IMR-90 (cell line): ENCODE measurements at regions not wholly inside any gene's neighbourhood (a gene's known extent, or its start where the extent isn't known, plus 50 kb on each side); places are given as distances from the start of the nearest gene placed in this dataset.

Source experiments
- ATAC-seq: fragments of 200-7000 bp; cut with Tn5 transposase; 2 replicates; pipeline ENCODE4 v1.9.1; 2020; ENCODE audit warnings: low read depth, mild to moderate bottlenecking, moderate library complexity
- BruUV-seq: library from RNA; stranded (reverse); fragments of 400-500 nt; replicated peaks from 2 replicates; lab custom pipeline; 2021; lab: Mats Ljungman, UMichigan
- CTCF ChIA-PET: fragments of 300-600 bp; formaldehyde crosslinking; extraction: SDS; loops from one replicate; lab custom pipeline; 2021; ENCODE audit warnings: antibody characterized with exemption; lab: Yijun Ruan, JAX
- POLR2A ChIA-PET: fragments of 300-600 bp; sonication (Branson Sonifier 250); formaldehyde crosslinking; loops from one replicate; lab custom pipeline; 2022; ENCODE audit warnings: antibody characterized with exemption; ENCODE audit not compliant: unreplicated experiment; lab: Charles Lee
- DNase-seq: peaks from one replicate; pipeline ENCODE4 v3.0.0; 2013
- H2AFZ ChIP-seq: replicated peaks from 2 replicates; pipeline ENCODE3; 2013; ENCODE audit warnings: low read length, mild to moderate bottlenecking; ENCODE audit not compliant: poor library complexity
- H2AK5ac ChIP-seq: 2 replicates; pipeline ENCODE4 v1.6.1; 2013; ENCODE audit warnings: low read depth, low read length, inconsistent platforms
- H2AK9ac ChIP-seq: replicated peaks from 2 replicates; pipeline ENCODE3; 2013; ENCODE audit warnings: mild to moderate bottlenecking, low read depth, low read length, moderate library complexity; ENCODE audit not compliant: poor library complexity
- H2BK120ac ChIP-seq: 2 replicates; pipeline ENCODE4 v1.6.1; 2013; ENCODE audit warnings: low read depth, low read length, inconsistent platforms
- H2BK15ac ChIP-seq: 3 replicates; pipeline ENCODE4 v1.6.1; 2013; ENCODE audit warnings: low read depth, low read length, inconsistent platforms
- H2BK20ac ChIP-seq: 2 replicates; pipeline ENCODE4 v1.6.1; 2013; ENCODE audit warnings: low read depth, mild to moderate bottlenecking, inconsistent platforms, low read length, moderate library complexity
- H2BK5ac ChIP-seq: 2 replicates; pipeline ENCODE4 v1.6.1; 2013; ENCODE audit warnings: mild to moderate bottlenecking, low read depth, low read length, inconsistent platforms; ENCODE audit not compliant: poor library complexity, severe bottlenecking
- H3K14ac ChIP-seq: replicated peaks from 2 replicates; pipeline ENCODE4 v1.6.1; 2013; ENCODE audit warnings: low read depth, low read length, inconsistent platforms
- H3K18ac ChIP-seq: 2 replicates; pipeline ENCODE4 v1.6.1; 2013; ENCODE audit warnings: low read depth, low read length, control low read depth
- H3K23ac ChIP-seq: 2 replicates; pipeline ENCODE4 v1.6.1; 2013; ENCODE audit warnings: low read depth, low read length, inconsistent platforms
- H3K27ac ChIP-seq: 2 replicates; pipeline ENCODE4 v1.5.1; 2013; ENCODE audit warnings: mild to moderate bottlenecking, control low read depth, low read length; ENCODE audit not compliant: insufficient read depth
- H3K27me3 ChIP-seq: 2 replicates; pipeline ENCODE4 v1.6.1; 2013; ENCODE audit warnings: low read length; ENCODE audit not compliant: control insufficient read depth, insufficient read depth
- H3K36me3 ChIP-seq: 2 replicates; pipeline ENCODE4 v1.6.1; 2013; ENCODE audit warnings: low read length, mixed read lengths; ENCODE audit not compliant: control insufficient read depth, insufficient read depth
- H3K4ac ChIP-seq: 2 replicates; pipeline ENCODE4 v1.6.1; 2013; ENCODE audit warnings: low read depth, low read length, inconsistent platforms
- H3K4me1 ChIP-seq: 2 replicates; pipeline ENCODE4 v1.6.1; 2013; ENCODE audit warnings: low read length, mixed read lengths; ENCODE audit not compliant: control insufficient read depth, insufficient read depth
- H3K4me2 ChIP-seq: 2 replicates; pipeline ENCODE4 v1.6.1; 2013; ENCODE audit warnings: low read depth, mild to moderate bottlenecking, control low read depth, low read length, moderate library complexity
- H3K4me3 ChIP-seq: 2 replicates; pipeline ENCODE4 v1.5.1; 2013; ENCODE audit warnings: low read depth, mild to moderate bottlenecking, control low read depth, low read length, moderate library complexity; ENCODE audit not compliant: insufficient read depth
- H3K56ac ChIP-seq: 2 replicates; pipeline ENCODE4 v1.6.1; 2013; ENCODE audit warnings: low read length, inconsistent platforms; ENCODE audit not compliant: insufficient read depth; ENCODE audit errors: extremely low read depth
- H3K79me1 ChIP-seq, 2 experiments: 2 replicates each; pipeline ENCODE4 v1.6.1; 2013; ENCODE audit warnings: low read length in 2 of 2, inconsistent platforms in 1 of 2, low read depth in 1 of 2
- H3K9ac ChIP-seq: 2 replicates; pipeline ENCODE4 v1.6.1; 2013; ENCODE audit warnings: low read depth, low read length, control low read depth
- H3K9me1 ChIP-seq: 2 replicates; pipeline ENCODE4 v1.6.1; 2013; ENCODE audit warnings: low read length, inconsistent platforms; ENCODE audit not compliant: insufficient read depth
- H3K9me3 ChIP-seq: 2 replicates; pipeline ENCODE4 v1.6.1; 2013; ENCODE audit warnings: low read length; ENCODE audit not compliant: control insufficient read depth, insufficient read depth
- H4K20me1 ChIP-seq: 2 replicates; pipeline ENCODE4 v1.6.1; 2013; ENCODE audit warnings: low read length, inconsistent platforms; ENCODE audit not compliant: insufficient read depth
- H4K5ac ChIP-seq: 2 replicates; pipeline ENCODE4 v1.6.1; 2013; ENCODE audit warnings: mild to moderate bottlenecking, low read depth, low read length, control low read depth
- H4K8ac ChIP-seq, 2 experiments: 2 replicates each; pipeline ENCODE4 v1.6.1; 2013; ENCODE audit warnings: low read depth in 2 of 2, low read length in 2 of 2, control low read depth in 1 of 2, inconsistent platforms in 1 of 2
- H4K91ac ChIP-seq: 2 replicates; pipeline ENCODE4 v1.6.1; 2013; ENCODE audit warnings: low read depth, low read length, inconsistent platforms; ENCODE audit not compliant: insufficient read depth
- CHD1 ChIP-seq: IDR thresholded peaks from 2 replicates; pipeline ENCODE4 v1.6.1; 2012; ENCODE audit warnings: low read depth, low read length, improper control_type of control experiment
- ELK1 ChIP-seq: fragments of 150-350 bp; IDR thresholded peaks from 2 replicates; pipeline ENCODE4 v1.6.1; 2016; ENCODE audit warnings: low read depth, mild to moderate bottlenecking, low read length, moderate library complexity, borderline replicate concordance
- MAZ ChIP-seq: IDR thresholded peaks from 2 replicates; pipeline ENCODE4 v1.6.1; 2012; ENCODE audit warnings: low read depth, mild to moderate bottlenecking, low read length, improper control_type of control experiment, moderate library complexity, borderline replicate concordance
- POLR2A ChIP-seq: IDR thresholded peaks from 2 replicates; pipeline ENCODE4 v1.6.1; 2012; ENCODE audit warnings: mild to moderate bottlenecking, low read depth, low read length
- RAD21 ChIP-seq: IDR thresholded peaks from 2 replicates; pipeline ENCODE4 v1.6.1; 2012; ENCODE audit warnings: low read length, improper control_type of control experiment
- RCOR1 ChIP-seq: IDR thresholded peaks from 2 replicates; pipeline ENCODE4 v1.6.1; 2012; ENCODE audit warnings: mild to moderate bottlenecking, low read length, improper control_type of control experiment; ENCODE audit not compliant: insufficient replicate concordance
- SMC3 ChIP-seq: fragments of 150-350 bp; IDR thresholded peaks from 2 replicates; pipeline ENCODE4 v1.6.1; 2016; ENCODE audit warnings: low read depth, mild to moderate bottlenecking, antibody characterized with exemption, low read length, moderate library complexity
- WGBS, 2 experiments: methylation state at CpG; one replicate each; pipeline versions ENCODE4 v1.1.5 to v1.1.7; 2013; ENCODE audit warnings: missing lambda C conversion rate in 2 of 2; ENCODE audit not compliant: insufficient read length in 1 of 2; ENCODE audit errors: extremely low coverage in 2 of 2; 5-methylcytosine and 5-hydroxymethylcytosine counted together
- dilution Hi-C: fragments of 300-500 bp; cut with HindIII; formaldehyde crosslinking; loops from one replicate; pipeline ENCODE4 v1.14.3; 2018; ENCODE audit warnings: low sequenced_read_pairs; ENCODE audit not compliant: unreplicated experiment
- in situ Hi-C: fragments of 300-500 bp; cut with MboI; formaldehyde crosslinking; loops from 3 replicates; pipeline ENCODE4 v1.14.3; 2019; ENCODE audit warnings: low sequenced_read_pairs, inconsistent platforms, mixed read lengths
- intact Hi-C: fragments of 100-400 bp; cut with micrococcal nuclease; formaldehyde crosslinking; loops from 2 replicates; pipeline ENCODE4 v1.10.0; 2022
- TF ChIP-seq, protein P1 (sequence below): fragments of 150-350 bp; IDR thresholded peaks from 2 replicates; pipeline ENCODE4 v1.6.1; 2017; ENCODE audit warnings: mild to moderate bottlenecking, antibody characterized with exemption, low read length, low read depth

- no peaks in the 10 kb centered on the region for H4K20me1 ChIP-seq
- no peak overlapping the region for H3K9ac ChIP-seq
- H3K4ac ChIP-seq: no peak overlapping the region
- CTCF ChIA-PET: interaction anchor here (0.6 kb wide), 1 partner anchor 45 kb away, joined by 3 read pairs; no protein-coding TSS in a partner anchor
- H4K5ac ChIP-seq: no peak overlapping the region
- no peak overlapping the region for H3K18ac ChIP-seq
- no peak overlapping the region for H2AK5ac ChIP-seq
- no peak overlapping the region for H2BK5ac ChIP-seq
- POLR2A ChIA-PET: interaction anchor here (1.3 kb wide), 1 partner anchor 11 kb away, joined by 4 read pairs; no protein-coding TSS in a partner anchor
- no peak overlapping the region for H3K4me2 ChIP-seq
- no peak overlapping the region for H2BK20ac ChIP-seq
- ATAC-seq: no peak; the same call in 1 of the 2 replicates
- H3K27ac ChIP-seq: no peak overlapping the region
- no peak overlapping the region for H2BK120ac ChIP-seq
- H3K9me3 ChIP-seq: no peaks in the 10 kb centered on the region
- TF ChIP-seq RCOR1 (no peak), ELK1 (no peak), SMC3 (no peak), POLR2A (no peak), CHD1 (no peak), RAD21 (no peak), MAZ (no peak)
- TF ChIP-seq, protein P1, sequence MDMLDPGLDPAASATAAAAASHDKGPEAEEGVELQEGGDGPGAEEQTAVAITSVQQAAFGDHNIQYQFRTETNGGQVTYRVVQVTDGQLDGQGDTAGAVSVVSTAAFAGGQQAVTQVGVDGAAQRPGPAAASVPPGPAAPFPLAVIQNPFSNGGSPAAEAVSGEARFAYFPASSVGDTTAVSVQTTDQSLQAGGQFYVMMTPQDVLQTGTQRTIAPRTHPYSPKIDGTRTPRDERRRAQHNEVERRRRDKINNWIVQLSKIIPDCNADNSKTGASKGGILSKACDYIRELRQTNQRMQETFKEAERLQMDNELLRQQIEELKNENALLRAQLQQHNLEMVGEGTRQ: no peak
- H2BK15ac ChIP-seq: no peak overlapping the region
- H3K14ac ChIP-seq: no peak overlapping the region
- H2AK9ac ChIP-seq: no peak overlapping the region
- no peak overlapping the region for H4K8ac ChIP-seq
- peaks cover 2% of the 10 kb centered on the region; the same call in 1 of the 2 replicates for H3K27me3 ChIP-seq
- H3K9me1 ChIP-seq: no peaks in the 10 kb centered on the region
- H4K91ac ChIP-seq: no peak overlapping the region
- no TSS peak for BruUV-seq
- H3K23ac ChIP-seq: no peak overlapping the region
- peaks cover 3% of the 10 kb centered on the region; the same call in 1 of the 2 replicates for H3K4me1 ChIP-seq
- no peak overlapping the region for H2AFZ ChIP-seq
- in situ Hi-C loops (no loop called here), dilution Hi-C loops (no loop called here), intact Hi-C loops (no loop called here)
- no peaks in the 10 kb centered on the region for H3K36me3 ChIP-seq
- H3K56ac ChIP-seq: no peak overlapping the region
- H3K4me3 ChIP-seq: no peak overlapping the region
- DNase-seq: no peak
- no CpG with 5 or more reads among the region's 2 CpGs for WGBS, 2 experiments
- no peaks in the 10 kb centered on the region for H3K79me1 ChIP-seq
Observed at GRCh38 chr10:27600930-27601329, 96.8 kb downstream of the RAB18 start.
